Osteocyte (in vitro differentiated cells): ENCODE measurements at regions not wholly inside any gene's neighbourhood (a gene's known extent, or its start where the extent isn't known, plus 50 kb on each side); places are given as distances from the start of the nearest gene placed in this dataset.

ENCODE experiments used
- DNase-seq: peaks from one replicate; pipeline ENCODE4 v3.0.0; 2021; ENCODE audit warnings: mixed read lengths; ENCODE audit not compliant: unreplicated experiment; ENCODE audit errors: extremely low spot score
- H3K27ac Mint-ChIP-seq: one replicate; pipeline ENCODE4 v1.8.0; 2021; ENCODE audit warnings: mild to moderate bottlenecking, mixed read lengths; ENCODE audit not compliant: unreplicated experiment
- H3K27me3 Mint-ChIP-seq: one replicate; pipeline ENCODE4 v1.8.0; 2021; ENCODE audit warnings: mixed read lengths; ENCODE audit not compliant: unreplicated experiment
- H3K36me3 Mint-ChIP-seq: one replicate; pipeline ENCODE4 v1.8.0; 2021; ENCODE audit warnings: mixed read lengths; ENCODE audit not compliant: unreplicated experiment
- H3K4me1 Mint-ChIP-seq: one replicate; pipeline ENCODE4 v1.8.0; 2021; ENCODE audit warnings: mixed read lengths; ENCODE audit not compliant: unreplicated experiment
- H3K4me3 Mint-ChIP-seq: one replicate; pipeline ENCODE4 v1.8.0; 2021; ENCODE audit warnings: mild to moderate bottlenecking, moderate library complexity, mixed read lengths; ENCODE audit not compliant: unreplicated experiment
- H3K9me3 Mint-ChIP-seq: one replicate; pipeline ENCODE4 v1.8.0; 2021; ENCODE audit warnings: mixed read lengths; ENCODE audit not compliant: unreplicated experiment
- CTCF ChIP-seq: fragments of 200-600 bp; sonication (generic); IDR thresholded peaks from 2 replicates; pipeline ENCODE4 v1.5.0; 2021; ENCODE audit warnings: antibody characterized with exemption, mild to moderate bottlenecking, moderate library complexity

GRCh38 chr12:91887957-91888356, 257.7 kb downstream of the BTG1 start:
- no peaks in the 10 kb centered on the region for H3K27me3 Mint-ChIP-seq
- no peaks in the 10 kb centered on the region for H3K36me3 Mint-ChIP-seq
- H3K4me1 Mint-ChIP-seq: peaks cover 7% of the 10 kb centered on the region
- no peak overlapping the region for H3K4me3 Mint-ChIP-seq
- no peak for DNase-seq
- TF ChIP-seq CTCF: no peak
- no peak overlapping the region for H3K27ac Mint-ChIP-seq
- H3K9me3 Mint-ChIP-seq: no peaks in the 10 kb centered on the region

- Mint-ChIP-seq H3K27ac (no peak overlapping the region), H3K9me3 (no peaks in the 10 kb centered on the region), H3K4me1 (peaks cover 7% of the 10 kb centered on the region), H3K36me3 (no peaks in the 10 kb centered on the region), H3K27me3 (no peaks in the 10 kb centered on the region), H3K4me3 (no peak overlapping the region)
- DNase-seq: no peak
- TF ChIP-seq CTCF: no peak
These were observed 259.6 kb downstream of the BTG1 start for GRCh38 chr12:91885851-91886731.

- no peaks in the 10 kb centered on the region for H3K36me3 Mint-ChIP-seq
- H3K27me3 Mint-ChIP-seq: no peaks in the 10 kb centered on the region
- peaks cover 1% of the 10 kb centered on the region for H3K4me1 Mint-ChIP-seq
- TF ChIP-seq CTCF: no peak
- H3K4me3 Mint-ChIP-seq: no peak overlapping the region
- no peak overlapping the region for H3K27ac Mint-ChIP-seq
- DNase-seq: no peak
- no peaks in the 10 kb centered on the region for H3K9me3 Mint-ChIP-seq
These were observed 261.4 kb downstream of the BTG1 start for GRCh38 chr12:91884230-91884629.

- Mint-ChIP-seq H3K27me3 (no peaks in the 10 kb centered on the region), H3K27ac (no peak overlapping the region)
- TF ChIP-seq CTCF: no peak
These were observed 261.8 kb downstream of the BTG1 start for GRCh38 chr12:91883811-91884210.

DNA sequence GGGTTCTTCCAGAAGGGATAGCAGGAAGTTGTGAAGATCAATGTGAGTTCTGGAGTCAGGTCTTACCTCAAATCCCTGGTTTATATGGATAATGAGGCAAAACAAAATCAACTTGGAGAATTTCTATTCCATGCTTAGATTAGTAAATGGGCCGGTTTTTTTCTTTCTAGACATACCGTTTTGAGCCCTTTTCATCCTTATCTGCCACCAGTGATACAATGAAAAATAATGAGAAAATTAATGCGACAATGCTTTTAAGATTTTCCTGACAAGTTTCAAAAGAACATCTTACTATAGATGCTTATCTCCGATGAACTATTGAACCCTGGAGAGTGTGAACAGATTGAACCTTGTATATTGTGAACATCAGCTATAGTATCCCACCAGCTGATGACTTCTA, 262.7 kb downstream of the BTG1 start:
- TF ChIP-seq CTCF: no peak
- H3K9me3 Mint-ChIP-seq: no peaks in the 10 kb centered on the region
- no peaks in the 10 kb centered on the region for H3K27me3 Mint-ChIP-seq
- no peak for DNase-seq
- no peak overlapping the region for H3K4me3 Mint-ChIP-seq
- no peaks in the 10 kb centered on the region for H3K36me3 Mint-ChIP-seq
- no peak overlapping the region for H3K27ac Mint-ChIP-seq
- no peaks in the 10 kb centered on the region for H3K4me1 Mint-ChIP-seq

More at GRCh38 chr12:91883811-91884210, 261.8 kb downstream of the BTG1 start:
- Mint-ChIP-seq H3K4me1 (no peaks in the 10 kb centered on the region), H3K9me3 (no peaks in the 10 kb centered on the region), H3K36me3 (no peaks in the 10 kb centered on the region), H3K4me3 (no peak overlapping the region)
- DNase-seq: no peak
